ENCODE measurements at regions not wholly inside any gene's neighbourhood (a gene's known extent, or its start where the extent isn't known, plus 50 kb on each side); places are given as distances from the start of the nearest gene placed in this dataset.

DNA sequence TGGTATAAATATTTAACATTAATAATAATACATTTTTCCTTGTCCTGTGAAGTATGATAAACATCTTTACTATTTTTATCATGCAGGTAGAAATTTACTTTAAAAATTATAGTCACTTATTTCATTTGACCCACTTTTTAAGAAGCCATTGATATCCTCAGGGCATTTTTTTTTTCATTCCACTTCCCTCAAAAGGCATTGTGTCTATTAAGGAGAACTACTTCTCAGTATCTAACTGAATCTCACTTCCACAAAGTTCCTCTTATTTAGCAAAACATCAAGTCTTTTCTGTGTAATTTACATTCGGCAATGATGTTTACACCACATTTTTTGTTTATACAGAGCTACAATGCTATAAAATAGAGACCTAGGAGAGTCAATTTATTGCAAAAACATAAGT, 388.2 kb upstream of the AKR1E2 start:
- H3K27ac ChIP-seq: no peak overlapping the region
- H3K36me3 ChIP-seq: no peaks in the 10 kb centered on the region
- no peak overlapping the region for H3K4me3 ChIP-seq
- intact Hi-C loops (cut with DNase I): no loop called here
- no peak for DNase-seq
- WGBS, 3 donors: 55 to 70% (median 70%) methylated on average over 1 of the region's 1 CpG
- no peaks in the 10 kb centered on the region for H3K27me3 ChIP-seq
- H3K4me1 ChIP-seq (ENCODE audit: insufficient read depth): no peaks in the 10 kb centered on the region
- no peaks in the 10 kb centered on the region for H3K9me3 ChIP-seq
- TF ChIP-seq POLR2A (IDR thresholded peaks at IDR 0.05) (no peak), EP300 (IDR thresholded peaks at IDR 0.05) (no peak)
- TF ChIP-seq, protein P1, sequence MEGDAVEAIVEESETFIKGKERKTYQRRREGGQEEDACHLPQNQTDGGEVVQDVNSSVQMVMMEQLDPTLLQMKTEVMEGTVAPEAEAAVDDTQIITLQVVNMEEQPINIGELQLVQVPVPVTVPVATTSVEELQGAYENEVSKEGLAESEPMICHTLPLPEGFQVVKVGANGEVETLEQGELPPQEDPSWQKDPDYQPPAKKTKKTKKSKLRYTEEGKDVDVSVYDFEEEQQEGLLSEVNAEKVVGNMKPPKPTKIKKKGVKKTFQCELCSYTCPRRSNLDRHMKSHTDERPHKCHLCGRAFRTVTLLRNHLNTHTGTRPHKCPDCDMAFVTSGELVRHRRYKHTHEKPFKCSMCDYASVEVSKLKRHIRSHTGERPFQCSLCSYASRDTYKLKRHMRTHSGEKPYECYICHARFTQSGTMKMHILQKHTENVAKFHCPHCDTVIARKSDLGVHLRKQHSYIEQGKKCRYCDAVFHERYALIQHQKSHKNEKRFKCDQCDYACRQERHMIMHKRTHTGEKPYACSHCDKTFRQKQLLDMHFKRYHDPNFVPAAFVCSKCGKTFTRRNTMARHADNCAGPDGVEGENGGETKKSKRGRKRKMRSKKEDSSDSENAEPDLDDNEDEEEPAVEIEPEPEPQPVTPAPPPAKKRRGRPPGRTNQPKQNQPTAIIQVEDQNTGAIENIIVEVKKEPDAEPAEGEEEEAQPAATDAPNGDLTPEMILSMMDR (IDR thresholded peaks at IDR 0.05): no peak

- 89 to 93% (median 90%) methylated on average over 7 of the region's 7 CpGs for WGBS, 3 donors
- H3K4me3 ChIP-seq: no peak overlapping the region
- intact Hi-C loops (cut with DNase I): no loop called here
- DNase-seq: no peak
- no peaks in the 10 kb centered on the region for H3K9me3 ChIP-seq
- TF ChIP-seq EP300 (IDR thresholded peaks at IDR 0.05): no peak
- TF ChIP-seq POLR2A (IDR thresholded peaks at IDR 0.05): no peak
- TF ChIP-seq, protein P1 (IDR thresholded peaks at IDR 0.05): no peak
- H3K27ac ChIP-seq: no peak overlapping the region
- no peaks in the 10 kb centered on the region for H3K4me1 ChIP-seq (ENCODE audit: insufficient read depth)
- no peaks in the 10 kb centered on the region for H3K27me3 ChIP-seq
- H3K36me3 ChIP-seq: no peaks in the 10 kb centered on the region
Measured at GRCh38 chr10:4437061-4437460, 388.9 kb upstream of the AKR1E2 start.

- no peaks in the 10 kb centered on the region for H3K9me3 ChIP-seq
- TF ChIP-seq, protein P1 (IDR thresholded peaks at IDR 0.05): no peak
- TF ChIP-seq EP300 (IDR thresholded peaks at IDR 0.05): no peak
- no peak for TF ChIP-seq POLR2A (IDR thresholded peaks at IDR 0.05)
- H3K4me1 ChIP-seq (ENCODE audit: insufficient read depth): no peaks in the 10 kb centered on the region
- DNase-seq: no peak
- intact Hi-C loops (cut with DNase I): no loop called here
- no peaks in the 10 kb centered on the region for H3K36me3 ChIP-seq
- no peak overlapping the region for H3K27ac ChIP-seq
- H3K4me3 ChIP-seq: no peak overlapping the region
- H3K27me3 ChIP-seq: no peaks in the 10 kb centered on the region
Measured at GRCh38 chr10:4436103-4436502, 389.9 kb upstream of the AKR1E2 start.

DNA sequence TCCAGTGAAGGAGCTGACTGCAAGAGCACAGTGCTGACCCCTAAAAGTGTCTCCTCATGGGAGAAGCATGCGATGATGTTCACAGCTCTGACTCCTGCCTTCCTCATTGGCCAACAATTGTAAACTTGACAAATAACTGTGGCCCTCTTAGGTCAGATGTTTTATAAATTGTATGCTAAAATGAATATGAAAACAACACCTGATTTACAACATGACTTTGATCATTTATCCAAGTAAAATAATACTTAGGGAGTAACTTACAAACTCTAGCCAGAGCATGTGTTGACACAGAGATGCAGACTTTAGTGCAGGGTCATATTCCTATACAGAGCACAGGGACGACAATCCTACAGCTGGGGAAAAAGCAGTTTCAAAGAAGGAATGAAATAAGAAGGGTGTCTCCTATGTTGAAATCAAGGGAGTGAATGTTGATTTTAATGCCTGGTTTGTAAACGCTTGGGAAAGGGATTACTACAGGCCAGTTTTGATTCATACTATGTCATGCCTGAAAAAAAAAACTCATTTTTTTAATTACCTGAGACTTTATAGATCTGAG, 391.4 kb upstream of the AKR1E2 start:
- Histone ChIP-seq H3K4me1 (ENCODE audit: insufficient read depth) (no peaks in the 10 kb centered on the region), H3K27ac (no peak overlapping the region), H3K9me3 (no peaks in the 10 kb centered on the region), H3K27me3 (no peaks in the 10 kb centered on the region), H3K4me3 (no peak overlapping the region), H3K36me3 (no peaks in the 10 kb centered on the region)
- intact Hi-C loops (cut with DNase I): no loop called here
- no peak for DNase-seq
- TF ChIP-seq POLR2A (IDR thresholded peaks at IDR 0.05) (no peak), EP300 (IDR thresholded peaks at IDR 0.05) (no peak)
- TF ChIP-seq, protein P1 (IDR thresholded peaks at IDR 0.05): no peak
- 53 to 56% (median 54%) methylated on average over 3 of the region's 3 CpGs for WGBS, 3 donors
